ENCODE measurements at regions not wholly inside any gene's neighbourhood (a gene's known extent, or its start where the extent isn't known, plus 50 kb on each side); places are given as distances from the start of the nearest gene placed in this dataset.
A peak's percentile ranks its signal among the peaks of the same experiment; 100 is the strongest.
"Not testable (repeated sequence)": the region's sequence is repeated elsewhere in the genome, so short reads cannot be mapped to it uniquely, and the experiment has no call there.

DNA sequence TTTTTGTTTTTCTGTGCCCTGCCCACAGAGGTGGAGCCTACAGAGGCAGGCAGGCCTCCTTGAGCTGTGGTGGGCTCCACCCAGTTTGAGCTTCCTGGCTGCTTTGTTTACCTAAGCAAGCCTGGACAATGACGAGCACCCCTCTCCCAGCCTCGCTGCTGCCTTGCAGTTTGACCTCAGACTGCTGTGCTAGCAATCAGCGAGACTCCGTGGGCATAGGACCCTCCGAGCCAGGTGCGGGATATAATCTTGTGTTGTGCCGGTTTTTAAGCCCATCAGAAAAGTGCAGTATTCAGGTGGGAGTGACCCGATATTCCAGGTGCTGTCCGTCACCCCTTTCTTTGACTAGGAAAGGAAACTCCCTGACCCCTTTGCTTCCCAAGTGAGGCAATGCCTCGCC, 786.1 kb downstream of the OR4C45 start:
- H3K4me3 Mint-ChIP-seq (ENCODE audit: unreplicated experiment); H3K27ac Mint-ChIP-seq (ENCODE audit: unreplicated experiment); H3K36me3 Mint-ChIP-seq (ENCODE audit: low read depth); H3K4me1 Mint-ChIP-seq (ENCODE audit: low read depth); H3K27me3 Mint-ChIP-seq (ENCODE audit: low read depth): not testable (repeated sequence)
- DNase-seq (ENCODE audit: low spot score), result peak; percentile 33
- peaks cover 30% of the 10 kb centered on the region for H3K9me3 Mint-ChIP-seq (ENCODE audit: low read depth)
